Gastroesophageal sphincter (tissue), 4 donors: ENCODE measurements at regions not wholly inside any gene's neighbourhood (a gene's known extent, or its start where the extent isn't known, plus 50 kb on each side); places are given as distances from the start of the nearest gene placed in this dataset.

Source experiments
- ATAC-seq: fragments of 150-250 bp; one replicate; pipeline ENCODE4 v1.9.1; 2016; ENCODE audit warnings: mild to moderate bottlenecking, moderate library complexity
- H3K27ac ChIP-seq, 4 donors: fragments of 200-600 bp; sonication (generic) in 3 of 4; 1 replicate in 3 of 4; 2 replicates in 1 of 4; pipeline ENCODE4 v1.5.1; 2016 to 2019
- H3K27me3 ChIP-seq: fragments of 200-600 bp; sonication (generic); one replicate; pipeline ENCODE4 v1.5.1; 2019
- H3K36me3 ChIP-seq, 2 donors: fragments of 200-600 bp; sonication (generic); one replicate each; pipeline ENCODE4 v1.5.1; 2019; ENCODE audit warnings: control low read depth in 1 of 2
- H3K4me1 ChIP-seq, 3 donors: fragments of 200-600 bp; sonication (generic); 1 replicate in 2 of 3; 2 replicates in 1 of 3; pipeline ENCODE4 v1.5.1; 2016 to 2019; ENCODE audit warnings: control low read depth in 2 of 3
- H3K4me3 ChIP-seq, 2 donors: fragments of 200-600 bp; sonication (generic); one replicate each; pipeline ENCODE4 v1.5.1; 2019; ENCODE audit warnings: mild to moderate bottlenecking in 1 of 2, moderate library complexity in 1 of 2
- H3K9me3 ChIP-seq, 3 donors: fragments of 200-600 bp; sonication (generic); one replicate each; pipeline ENCODE4 v1.5.1; 2017 to 2019; ENCODE audit warnings: control low read depth in 2 of 3
- CTCF ChIP-seq, 4 experiments: fragments of 200-600 bp in 2 of 4; fragments of 450-650 bp in 2 of 4; sonication (generic) in 1 of 4; IDR thresholded peaks; one replicate each; pipeline ENCODE4 v1.5.1; 2017 to 2019; ENCODE audit warnings: antibody characterized with exemption in 4 of 4, mild to moderate bottlenecking in 2 of 4, moderate library complexity in 2 of 4
- EP300 ChIP-seq: sonication (generic); formaldehyde crosslinking; IDR thresholded peaks from one replicate; pipeline ENCODE4 v1.6.1; 2017; ENCODE audit warnings: antibody characterized with exemption, mild to moderate bottlenecking
- POLR2A ChIP-seq, 2 donors: fragments of 450-650 bp; IDR thresholded peaks; one replicate each; pipeline ENCODE4 v1.6.1; 2017; ENCODE audit warnings: antibody characterized with exemption in 2 of 2, mild to moderate bottlenecking in 2 of 2, moderate library complexity in 1 of 2
- POLR2AphosphoS5 ChIP-seq: sonication (generic); formaldehyde crosslinking; IDR thresholded peaks from one replicate; pipeline ENCODE4 v1.6.1; 2017; ENCODE audit warnings: antibody characterized with exemption
- WGBS, 2 donors: methylation state at CpG; one replicate each; pipeline ENCODE4 v1.1.5; 2018; ENCODE audit warnings: low coverage in 1 of 2; 5-methylcytosine and 5-hydroxymethylcytosine counted together

DNA sequence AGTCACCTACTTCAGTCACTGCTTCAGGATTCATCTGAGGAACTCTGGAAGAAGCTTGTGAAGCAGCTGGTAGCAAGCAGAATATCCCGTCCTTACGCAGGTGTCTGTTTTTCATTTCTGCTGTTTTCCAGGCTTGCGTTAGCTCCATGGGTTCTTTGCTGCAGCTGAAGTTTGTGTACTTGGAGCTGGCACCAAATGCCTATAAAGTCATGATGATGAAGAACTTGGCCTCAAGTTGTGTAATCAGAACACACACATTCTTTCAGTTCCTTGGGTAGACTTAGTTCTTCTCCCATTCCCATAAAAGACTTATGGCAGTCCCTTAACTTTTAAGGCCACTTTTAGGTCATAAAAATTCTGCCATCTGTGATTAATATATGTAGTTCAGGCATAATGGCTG is 116.7 kb downstream of the LRRC70 start:
- no peak for TF ChIP-seq POLR2A (IDR thresholded peaks at IDR 0.05)
- TF ChIP-seq CTCF (IDR thresholded peaks at IDR 0.05): no peak
- TF ChIP-seq EP300: no peak
- TF ChIP-seq POLR2AphosphoS5: no peak
- Histone ChIP-seq H3K27ac (no peak overlapping the region), H3K4me3 (no peak overlapping the region), H3K9me3 (no peaks in the 10 kb centered on the region), H3K27me3 (no peaks in the 10 kb centered on the region), H3K36me3 (no peaks in the 10 kb centered on the region), H3K4me1 (no peaks in the 10 kb centered on the region)
- no peak for ATAC-seq
- 86 to 87% methylated on average over 3 of the region's 3 CpGs for WGBS, 2 donors

GRCh38 chr5:62692946-62693713 is 114.5 kb downstream of the LRRC70 start:
- no peaks in the 10 kb centered on the region for H3K9me3 ChIP-seq
- no peaks in the 10 kb centered on the region for H3K27me3 ChIP-seq
- TF ChIP-seq CTCF (IDR thresholded peaks at IDR 0.05): no peak
- no peak for TF ChIP-seq POLR2A (IDR thresholded peaks at IDR 0.05)
- TF ChIP-seq EP300: no peak
- no peak for TF ChIP-seq POLR2AphosphoS5
- WGBS, 2 donors: 87% methylated on average over 5 of the region's 5 CpGs; no CpG with 5 or more reads in 1 of the 2 donors
- H3K36me3 ChIP-seq: no peaks in the 10 kb centered on the region
- no peak overlapping the region for H3K4me3 ChIP-seq
- ATAC-seq: no peak
- H3K27ac ChIP-seq: no peak overlapping the region
- no peaks in the 10 kb centered on the region for H3K4me1 ChIP-seq

DNA sequence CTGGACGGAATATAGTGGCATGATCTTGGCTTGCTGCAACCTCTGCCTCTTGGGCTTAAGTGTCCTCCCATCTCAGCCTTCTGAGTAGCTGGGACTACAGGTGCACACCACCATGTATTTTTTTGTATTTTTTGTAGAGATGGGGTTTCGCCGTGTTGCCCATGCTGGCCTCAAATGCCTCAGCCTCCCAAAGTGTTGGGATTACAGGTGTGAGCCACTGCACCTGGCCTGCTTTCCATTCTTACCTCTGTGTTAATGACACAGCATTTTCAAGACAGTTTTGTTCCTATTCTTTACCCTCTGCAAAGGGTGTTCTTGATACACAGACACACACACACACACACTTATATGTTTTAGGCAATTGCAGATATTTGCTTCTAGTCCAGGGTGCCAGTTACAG is 113.3 kb downstream of the LRRC70 start:
- no peak for TF ChIP-seq EP300
- no peak for TF ChIP-seq POLR2A (IDR thresholded peaks at IDR 0.05)
- TF ChIP-seq CTCF (IDR thresholded peaks at IDR 0.05): no peak
- TF ChIP-seq POLR2AphosphoS5: no peak
- WGBS, 2 donors: 84 to 88% methylated on average over 2 to 3 of the region's 3 CpGs

DNA sequence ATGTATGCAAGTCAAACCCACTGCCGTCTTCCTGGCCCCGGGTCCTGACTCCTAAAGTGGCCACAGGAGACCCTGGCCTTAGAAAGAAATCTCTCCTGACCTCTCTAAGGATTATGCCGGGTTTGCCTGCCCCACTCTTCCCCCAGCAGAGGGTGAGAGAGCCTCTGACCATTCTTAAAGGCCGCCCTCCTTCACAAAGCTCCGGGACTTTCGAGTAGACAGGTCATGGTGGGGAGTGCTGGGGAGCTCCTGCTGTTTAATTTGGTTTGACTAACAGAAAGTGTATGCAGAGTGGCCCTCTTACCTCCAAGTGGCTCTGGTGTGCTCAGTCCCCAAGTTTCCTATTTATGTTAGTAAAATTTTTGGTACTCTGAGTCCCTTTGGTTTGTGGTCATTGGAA is 111.8 kb downstream of the LRRC70 start:
- peaks cover 0 to 12% (median 0%) of the 10 kb centered on the region in 3 donors for H3K9me3 ChIP-seq
- H3K4me3 ChIP-seq: no peak overlapping the region
- H3K4me1 ChIP-seq: no peaks in the 10 kb centered on the region
- no peaks in the 10 kb centered on the region for H3K27me3 ChIP-seq
- no peak overlapping the region for H3K27ac ChIP-seq
- no peak for ATAC-seq
- no peak for TF ChIP-seq POLR2AphosphoS5
- no peak for TF ChIP-seq POLR2A (IDR thresholded peaks at IDR 0.05)
- TF ChIP-seq CTCF (IDR thresholded peaks at IDR 0.05): no peak
- no peak for TF ChIP-seq EP300
- WGBS, 2 donors: 60 to 70% methylated on average over 2 to 5 of the region's 6 CpGs
- no peaks in the 10 kb centered on the region for H3K36me3 ChIP-seq

More for the DNA sequence above, 113.3 kb downstream of the LRRC70 start:
- Histone ChIP-seq H3K4me3 (no peak overlapping the region), H3K27me3 (no peaks in the 10 kb centered on the region), H3K9me3 (peaks cover 0 to 5% (median 0%) of the 10 kb centered on the region in 3 donors), H3K36me3 (no peaks in the 10 kb centered on the region), H3K27ac (no peak overlapping the region), H3K4me1 (no peaks in the 10 kb centered on the region)
- no peak for ATAC-seq
